Panc1 (cell line): ENCODE measurements at regions not wholly inside any gene's neighbourhood (a gene's known extent, or its start where the extent isn't known, plus 50 kb on each side); places are given as distances from the start of the nearest gene placed in this dataset.

Experiments
- CTCF ChIP-seq: fragments of 450-650 bp; IDR thresholded peaks from 2 replicates; pipeline ENCODE4 v1.5.1; 2017; ENCODE audit warnings: mild to moderate bottlenecking
- POLR2AphosphoS5 ChIP-seq: IDR thresholded peaks from 2 replicates; pipeline ENCODE4 v1.6.1; 2012; ENCODE audit warnings: mild to moderate bottlenecking, low read depth, low read length, moderate library complexity
- REST ChIP-seq, 2 experiments: IDR thresholded peaks; 2 replicates each; pipeline ENCODE4 v1.6.1; 2011 to 2012; ENCODE audit warnings: low read depth in 2 of 2, control low read depth in 1 of 2, low read length in 1 of 2, mild to moderate bottlenecking in 1 of 2, moderate library complexity in 1 of 2; ENCODE audit not compliant: insufficient read depth in 1 of 2
- SIN3A ChIP-seq: IDR thresholded peaks from 2 replicates; pipeline ENCODE4 v1.6.1; 2012; ENCODE audit warnings: low read depth, mild to moderate bottlenecking, low read length, moderate library complexity, borderline replicate concordance; ENCODE audit not compliant: insufficient read depth
- TCF7L2 ChIP-seq: IDR thresholded peaks from 2 replicates; pipeline ENCODE4 v1.6.1; 2011; ENCODE audit warnings: mild to moderate bottlenecking, low read depth, low read length, inconsistent platforms

DNA sequence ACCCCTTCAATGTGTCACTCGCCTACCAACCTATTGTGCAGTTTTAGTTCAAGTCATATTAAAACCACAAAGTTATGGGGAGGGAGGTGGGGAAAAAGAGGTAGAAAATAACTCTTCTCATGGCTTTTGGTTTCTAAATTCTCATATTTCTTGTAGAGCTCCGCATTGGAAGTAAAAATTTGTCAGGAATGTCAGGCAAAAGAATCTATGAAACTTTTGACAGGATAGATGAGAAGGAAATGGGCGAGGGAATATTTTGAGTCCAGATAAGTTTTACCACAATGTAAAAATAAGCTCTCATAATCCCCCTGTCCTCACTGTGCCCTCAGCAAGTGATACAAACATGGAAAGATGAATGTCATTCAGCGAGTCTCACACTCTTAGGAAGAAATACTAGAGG, 270.4 kb downstream of the DLEU7 start:
- no peak for TF ChIP-seq CTCF
- no peak for TF ChIP-seq REST (IDR thresholded peaks at IDR 0.05; ENCODE audit: insufficient read depth in 1 of 2, low read depth in 2 of 2, low read length in 1 of 2)
- TF ChIP-seq POLR2AphosphoS5 = no peak
- TF ChIP-seq SIN3A = no peak
- TF ChIP-seq TCF7L2 = no peak
